H9 (cell line): ENCODE measurements at regions not wholly inside any gene's neighbourhood (a gene's known extent, or its start where the extent isn't known, plus 50 kb on each side); places are given as distances from the start of the nearest gene placed in this dataset.

ENCODE experiments used
- DNase-seq: peaks from one replicate; pipeline ENCODE4 v3.0.0-alpha.2; 2017
- H2AFZ ChIP-seq: one replicate; pipeline ENCODE4 v1.6.1; 2013; ENCODE audit warnings: mild to moderate bottlenecking, low read length, control low read depth, moderate library complexity
- H2AK5ac ChIP-seq: 2 replicates; pipeline ENCODE4 v1.6.1; 2013; ENCODE audit warnings: low read length, control low read depth, mixed read lengths; ENCODE audit not compliant: insufficient read length
- H2BK120ac ChIP-seq: one replicate; pipeline ENCODE4 v1.6.1; 2013; ENCODE audit warnings: low read depth, mild to moderate bottlenecking, low read length, control low read depth, inconsistent platforms; ENCODE audit not compliant: poor library complexity, severe bottlenecking
- H2BK12ac ChIP-seq: 2 replicates; pipeline ENCODE4 v1.6.1; 2013; ENCODE audit warnings: low read length, control low read depth, mixed read lengths, low read depth; ENCODE audit not compliant: insufficient read length
- H2BK15ac ChIP-seq: 2 replicates; pipeline ENCODE4 v1.6.1; 2013; ENCODE audit warnings: low read depth, low read length, control low read depth
- H2BK20ac ChIP-seq: one replicate; pipeline ENCODE4 v1.6.1; 2013; ENCODE audit warnings: low read depth, mild to moderate bottlenecking, low read length, control low read depth, inconsistent platforms; ENCODE audit not compliant: poor library complexity, severe bottlenecking
- H2BK5ac ChIP-seq: 2 replicates; pipeline ENCODE4 v1.6.1; 2013; ENCODE audit warnings: low read length, control low read depth, mixed read lengths; ENCODE audit not compliant: insufficient read length
- H3K14ac ChIP-seq: 2 replicates; pipeline ENCODE4 v1.6.1; 2013; ENCODE audit warnings: low read length, control low read depth; ENCODE audit not compliant: insufficient read depth
- H3K18ac ChIP-seq: 2 replicates; pipeline ENCODE4 v1.6.1; 2013; ENCODE audit warnings: low read depth, mild to moderate bottlenecking, mixed read lengths, low read length, control low read depth; ENCODE audit not compliant: insufficient read length
- H3K23ac ChIP-seq: 2 replicates; pipeline ENCODE4 v1.6.1; 2013; ENCODE audit warnings: low read length, control low read depth, mixed read lengths, low read depth; ENCODE audit not compliant: insufficient read length
- H3K23me2 ChIP-seq: 2 replicates; pipeline ENCODE4 v1.6.1; 2013; ENCODE audit warnings: low read depth, mild to moderate bottlenecking, mixed read lengths, low read length, control low read depth; ENCODE audit not compliant: insufficient read length, poor library complexity, severe bottlenecking
- H3K27ac ChIP-seq: 2 replicates; pipeline ENCODE4 v1.5.1; 2013; ENCODE audit warnings: low read length, control low read depth, mixed read lengths, low read depth; ENCODE audit not compliant: insufficient read length
- H3K27me3 ChIP-seq: 2 replicates; pipeline ENCODE4 v1.6.1; 2013; ENCODE audit warnings: low read length, control low read depth, inconsistent platforms; ENCODE audit not compliant: insufficient read depth
- H3K4ac ChIP-seq: 2 replicates; pipeline ENCODE4 v1.6.1; 2013; ENCODE audit warnings: low read depth, mild to moderate bottlenecking, control low read depth, inconsistent platforms, low read length, moderate library complexity
- H3K4me1 ChIP-seq: 2 replicates; pipeline ENCODE4 v1.6.1; 2013; ENCODE audit warnings: low read length, control low read depth, inconsistent platforms; ENCODE audit not compliant: insufficient read depth
- H3K4me2 ChIP-seq: 2 replicates; pipeline ENCODE4 v1.6.1; 2013; ENCODE audit warnings: low read length, control low read depth, mixed read lengths; ENCODE audit not compliant: insufficient read length, insufficient read depth
- H3K56ac ChIP-seq: 2 replicates; pipeline ENCODE4 v1.6.1; 2013; ENCODE audit warnings: low read depth, mild to moderate bottlenecking, mixed read lengths, low read length, control low read depth; ENCODE audit not compliant: insufficient read length
- H3K79me1 ChIP-seq: 2 replicates; pipeline ENCODE4 v1.6.1; 2013; ENCODE audit warnings: low read depth, mild to moderate bottlenecking, moderate library complexity, low read length, control low read depth, inconsistent platforms; ENCODE audit not compliant: insufficient read depth, poor library complexity, severe bottlenecking
- H3K79me2 ChIP-seq: 2 replicates; pipeline ENCODE4 v1.6.1; 2013; ENCODE audit warnings: low read length, control low read depth, inconsistent platforms; ENCODE audit not compliant: insufficient read depth
- H3K9ac ChIP-seq: 2 replicates; pipeline ENCODE4 v1.6.1; 2013; ENCODE audit warnings: low read length, control low read depth, mixed read lengths; ENCODE audit not compliant: insufficient read length; ENCODE audit errors: extremely low read depth
- H3K9me3 ChIP-seq: one replicate; pipeline ENCODE4 v1.6.1; 2013; ENCODE audit warnings: low read depth, low read length, inconsistent platforms; ENCODE audit not compliant: control insufficient read depth
- H3T11ph ChIP-seq: one replicate; pipeline ENCODE4 v1.6.1; 2013; ENCODE audit warnings: mild to moderate bottlenecking, low read length, control low read depth, inconsistent platforms
- H4K20me1 ChIP-seq: one replicate; pipeline ENCODE4 v1.6.1; 2013; ENCODE audit not compliant: control insufficient read depth, insufficient read length, insufficient read depth
- H4K5ac ChIP-seq: 2 replicates; pipeline ENCODE4 v1.6.1; 2013; ENCODE audit warnings: low read depth, mild to moderate bottlenecking, mixed read lengths, low read length, control low read depth; ENCODE audit not compliant: insufficient read length
- H4K8ac ChIP-seq: replicated peaks from 2 replicates; pipeline ENCODE4 v1.6.1; 2013; ENCODE audit warnings: low read length, control low read depth, mixed read lengths, low read depth; ENCODE audit not compliant: insufficient read length
- H4K91ac ChIP-seq: 2 replicates; pipeline ENCODE4 v1.6.1; 2013; ENCODE audit warnings: low read depth, mild to moderate bottlenecking, moderate library complexity, mixed read lengths, low read length, control low read depth; ENCODE audit not compliant: insufficient read length
- H3K27ac Mint-ChIP-seq, 3 experiments: 2 replicates in 2 of 3; 3 replicates in 1 of 3; pipeline ENCODE4 v1.8.0; 2020 to 2021; ENCODE audit warnings: mixed read lengths in 3 of 3, mild to moderate bottlenecking in 1 of 3, moderate library complexity in 1 of 3
- H3K27me3 Mint-ChIP-seq: 2 replicates; pipeline ENCODE4 v1.8.0; 2021; ENCODE audit warnings: low read depth, mild to moderate bottlenecking, moderate library complexity, mixed read lengths
- H3K36me3 Mint-ChIP-seq, 3 experiments: 2 replicates in 2 of 3; 3 replicates in 1 of 3; pipeline ENCODE4 v1.8.0; 2020 to 2021; ENCODE audit warnings: low read depth in 3 of 3, mixed read lengths in 3 of 3; ENCODE audit not compliant: insufficient read depth in 1 of 3
- H3K4me1 Mint-ChIP-seq, 2 experiments: 2 replicates each; pipeline ENCODE4 v1.8.0; 2020; ENCODE audit warnings: mixed read lengths in 2 of 2
- H3K4me3 Mint-ChIP-seq, 2 experiments: 2 replicates in 1 of 2; 3 replicates in 1 of 2; pipeline ENCODE4 v1.8.0; 2020 to 2021; ENCODE audit warnings: mild to moderate bottlenecking in 2 of 2, mixed read lengths in 2 of 2, moderate library complexity in 1 of 2
- H3K9me3 Mint-ChIP-seq, 2 experiments: 2 replicates in 1 of 2; 3 replicates in 1 of 2; pipeline ENCODE4 v1.8.0; 2020; ENCODE audit warnings: mild to moderate bottlenecking in 2 of 2, mixed read lengths in 2 of 2, moderate library complexity in 1 of 2
- WGBS: extraction: QIAGEN DNeasy Blood & Tissue Kit; methylation state at CpG from one replicate; pipeline ENCODE4 v1.1.7; 2013; ENCODE audit warnings: missing lambda C conversion rate, low lambda C conversion rate, mixed read lengths; ENCODE audit not compliant: insufficient read length; ENCODE audit errors: extremely low coverage; 5-methylcytosine and 5-hydroxymethylcytosine counted together
- TF ChIP-seq, protein P1 (sequence below): fragments of 200-600 bp; sonication (generic); conservative IDR thresholded peaks from 3 replicates; pipeline ENCODE4 v1.8.0; 2021; ENCODE audit warnings: antibody characterized with exemption, mild to moderate bottlenecking

- H3T11ph ChIP-seq: no peak overlapping the region
- WGBS: no CpG with 5 or more reads among the region's 3 CpGs
- no peak overlapping the region for H2AK5ac ChIP-seq
- H3K4ac ChIP-seq: no peak overlapping the region
- no peak overlapping the region for H2AFZ ChIP-seq
- H3K9ac ChIP-seq: no peak overlapping the region
- no peak overlapping the region for H2BK15ac ChIP-seq
- H3K4me3 Mint-ChIP-seq: no peak overlapping the region
- TF ChIP-seq, protein P1, sequence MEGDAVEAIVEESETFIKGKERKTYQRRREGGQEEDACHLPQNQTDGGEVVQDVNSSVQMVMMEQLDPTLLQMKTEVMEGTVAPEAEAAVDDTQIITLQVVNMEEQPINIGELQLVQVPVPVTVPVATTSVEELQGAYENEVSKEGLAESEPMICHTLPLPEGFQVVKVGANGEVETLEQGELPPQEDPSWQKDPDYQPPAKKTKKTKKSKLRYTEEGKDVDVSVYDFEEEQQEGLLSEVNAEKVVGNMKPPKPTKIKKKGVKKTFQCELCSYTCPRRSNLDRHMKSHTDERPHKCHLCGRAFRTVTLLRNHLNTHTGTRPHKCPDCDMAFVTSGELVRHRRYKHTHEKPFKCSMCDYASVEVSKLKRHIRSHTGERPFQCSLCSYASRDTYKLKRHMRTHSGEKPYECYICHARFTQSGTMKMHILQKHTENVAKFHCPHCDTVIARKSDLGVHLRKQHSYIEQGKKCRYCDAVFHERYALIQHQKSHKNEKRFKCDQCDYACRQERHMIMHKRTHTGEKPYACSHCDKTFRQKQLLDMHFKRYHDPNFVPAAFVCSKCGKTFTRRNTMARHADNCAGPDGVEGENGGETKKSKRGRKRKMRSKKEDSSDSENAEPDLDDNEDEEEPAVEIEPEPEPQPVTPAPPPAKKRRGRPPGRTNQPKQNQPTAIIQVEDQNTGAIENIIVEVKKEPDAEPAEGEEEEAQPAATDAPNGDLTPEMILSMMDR: no peak
- H2BK5ac ChIP-seq: no peak overlapping the region
- H4K20me1 ChIP-seq: no peaks in the 10 kb centered on the region
- H4K91ac ChIP-seq: no peak overlapping the region
- H3K27ac ChIP-seq: no peak overlapping the region
- no peaks in the 10 kb centered on the region; the same call in 1 of the 2 replicates for H3K4me1 ChIP-seq
- H3K9me3 ChIP-seq: no peaks in the 10 kb centered on the region
- H3K18ac ChIP-seq: no peak overlapping the region
- no peak overlapping the region for H3K4me2 ChIP-seq
- H3K27me3 ChIP-seq: no peaks in the 10 kb centered on the region
- no peak overlapping the region for H2BK120ac ChIP-seq
- H3K14ac ChIP-seq: no peak overlapping the region
- no peaks in the 10 kb centered on the region for H3K79me2 ChIP-seq
- no peak overlapping the region for H4K5ac ChIP-seq
- no peak overlapping the region for H4K8ac ChIP-seq
- H3K27me3 Mint-ChIP-seq: no peaks in the 10 kb centered on the region
- no peak overlapping the region for H3K27ac Mint-ChIP-seq
- no peak overlapping the region for H3K23ac ChIP-seq
- DNase-seq: no peak
- peaks cover 6 to 10% of the 10 kb centered on the region in 2 experiments; a peak in 3 of 4 replicates for H3K4me1 Mint-ChIP-seq
- no peak overlapping the region for H3K56ac ChIP-seq
- no peaks in the 10 kb centered on the region for H3K79me1 ChIP-seq
- no peak overlapping the region for H2BK12ac ChIP-seq
- H3K36me3 Mint-ChIP-seq: no peaks in the 10 kb centered on the region
- H3K9me3 Mint-ChIP-seq: no peaks in the 10 kb centered on the region
- H3K23me2 ChIP-seq: no peaks in the 10 kb centered on the region
- no peak overlapping the region for H2BK20ac ChIP-seq
Observed at GRCh38 chr5:120014535-120014934, 385.2 kb downstream of the FAM170A start.
